GM19463 (cell line): ENCODE measurements at regions not wholly inside any gene's neighbourhood (a gene's known extent, or its start where the extent isn't known, plus 50 kb on each side); places are given as distances from the start of the nearest gene placed in this dataset.
A peak's percentile ranks its signal among the peaks of the same experiment; 100 is the strongest.
"Not testable (repeated sequence)": the region's sequence is repeated elsewhere in the genome, so short reads cannot be mapped to it uniquely, and the experiment has no call there.

ENCODE experiments used
- ATAC-seq: cut with Tn5 transposase; IDR thresholded peaks from one replicate; pipeline ENCODE4 v1.9.1; 2021; ENCODE audit warnings: mild to moderate bottlenecking, moderate library complexity; ENCODE audit not compliant: unreplicated experiment

DNA sequence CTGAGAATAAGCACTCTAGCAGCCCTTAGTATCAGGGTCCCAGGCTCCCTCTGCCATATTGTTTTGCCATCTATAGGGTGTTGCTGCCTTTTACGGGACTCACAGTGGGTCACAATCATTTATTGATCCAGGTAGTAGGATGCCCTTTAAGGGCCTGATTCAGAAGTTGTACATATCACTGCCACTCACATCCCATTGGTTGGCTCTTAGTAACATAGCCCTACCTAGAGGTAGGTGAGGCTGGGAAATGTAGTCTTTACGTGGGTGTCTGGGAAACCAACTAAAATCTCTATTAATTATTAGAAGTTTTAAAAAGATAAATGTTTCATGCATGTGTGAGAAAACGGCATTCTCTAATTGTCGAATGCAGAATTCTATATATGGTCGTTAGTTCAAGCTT is 78.8 kb upstream of the ATP5PO start:
- ATAC-seq: no peak

DNA sequence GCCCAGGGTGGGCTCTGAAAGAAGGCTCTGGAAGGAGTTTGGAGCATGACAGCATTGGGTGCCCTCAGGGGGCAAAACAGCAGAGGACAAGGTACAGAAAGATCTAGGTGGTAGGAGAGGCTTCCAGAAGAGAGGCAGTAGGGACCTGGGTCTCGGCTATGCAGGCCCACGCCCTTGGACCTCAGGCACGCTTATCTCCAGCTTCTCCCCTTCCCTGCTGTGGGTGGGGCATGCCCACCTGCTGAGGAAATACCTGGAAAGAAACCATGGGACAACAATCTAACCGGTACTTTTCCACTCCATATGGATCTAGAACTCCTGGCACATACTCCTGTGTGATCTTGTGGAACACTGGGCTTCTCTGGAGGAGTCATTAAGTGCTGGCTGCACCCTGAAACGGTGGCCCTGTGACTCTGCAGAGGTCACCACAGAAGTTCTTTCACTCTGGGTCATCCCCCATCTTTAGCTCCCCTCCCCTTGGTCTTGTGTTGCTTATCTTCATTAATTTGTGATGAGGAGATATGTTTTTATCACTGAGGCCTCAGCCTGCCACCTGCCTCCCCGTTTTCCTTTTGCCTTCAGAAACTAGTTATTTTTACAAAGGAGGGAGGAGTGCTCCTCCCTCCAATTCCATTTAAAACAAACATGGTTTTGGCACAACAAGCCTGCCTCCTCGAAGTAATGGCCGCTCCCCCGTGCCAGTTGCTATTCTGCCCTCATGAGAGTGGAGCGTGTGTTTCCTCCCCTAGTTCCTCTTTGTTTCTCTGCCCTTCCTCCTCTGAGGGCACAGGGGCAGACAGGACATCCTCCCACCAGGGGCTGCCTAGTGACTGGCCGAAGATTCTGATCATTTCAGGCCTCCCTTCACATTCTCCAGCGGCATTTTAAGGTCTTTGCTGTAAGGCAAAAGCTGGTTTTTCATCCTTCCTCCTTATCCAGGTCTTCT is 78.0 kb upstream of the ATP5PO start:
- ATAC-seq: no peak

DNA sequence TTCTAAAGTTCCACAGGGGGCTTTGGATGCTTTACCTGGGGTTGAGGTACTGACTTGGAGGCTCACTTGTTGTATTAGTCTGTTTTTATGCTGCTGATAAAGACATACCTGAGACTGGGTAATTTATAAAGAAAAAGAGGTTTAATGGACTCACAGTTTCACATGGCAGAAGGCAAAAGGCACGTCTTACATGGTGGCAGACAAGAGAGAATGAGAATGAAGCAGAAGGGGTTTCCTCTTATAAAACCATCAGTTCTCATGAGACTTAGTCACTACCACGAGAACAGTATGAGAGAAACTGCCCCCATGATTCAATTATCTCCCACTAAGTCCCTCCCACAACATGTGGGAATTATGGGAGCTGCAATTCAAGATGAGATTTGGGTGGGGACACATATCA is 76.8 kb upstream of the ATP5PO start:
- not testable (repeated sequence) for ATAC-seq

DNA sequence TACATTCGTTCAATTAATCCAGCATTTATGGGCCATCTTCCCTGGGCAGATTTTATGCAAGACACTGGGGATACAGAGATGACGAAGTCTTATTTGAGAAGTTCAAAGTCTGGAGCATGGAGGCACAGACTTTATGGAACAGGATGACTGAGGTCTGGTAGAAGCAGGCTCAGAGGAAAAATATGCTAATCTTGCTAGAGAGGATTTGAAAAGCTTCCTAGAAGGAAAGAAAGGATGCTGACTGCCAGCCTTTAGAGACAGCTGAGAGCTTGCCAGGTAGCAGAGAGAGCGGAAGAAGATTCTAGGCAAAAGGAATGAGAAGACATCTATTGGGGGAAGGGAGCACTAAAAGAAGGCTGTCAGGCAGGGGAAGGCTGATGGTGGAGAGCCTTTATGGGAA is 75.5 kb upstream of the ATP5PO start:
- no peak for ATAC-seq

DNA sequence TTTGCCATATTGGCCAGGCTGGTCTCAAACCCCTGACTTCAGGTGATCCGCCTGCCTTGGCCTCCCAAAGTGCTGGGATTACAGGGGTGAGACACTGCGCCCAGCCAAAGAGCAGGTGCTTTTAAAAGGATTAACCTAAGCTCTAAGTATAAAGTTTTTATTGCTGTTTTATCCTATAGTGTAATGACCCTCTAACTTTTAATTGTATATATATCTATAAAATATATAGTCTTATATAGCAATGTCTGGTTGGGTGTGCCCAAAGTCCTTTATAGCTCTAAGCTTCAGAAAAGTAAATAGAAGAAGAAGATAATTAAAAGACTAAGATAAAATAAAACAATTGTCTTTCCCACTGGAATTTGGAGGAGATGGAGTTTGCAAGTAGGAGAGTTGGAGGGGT is 73.8 kb upstream of the ATP5PO start:
- ATAC-seq: no peak

DNA sequence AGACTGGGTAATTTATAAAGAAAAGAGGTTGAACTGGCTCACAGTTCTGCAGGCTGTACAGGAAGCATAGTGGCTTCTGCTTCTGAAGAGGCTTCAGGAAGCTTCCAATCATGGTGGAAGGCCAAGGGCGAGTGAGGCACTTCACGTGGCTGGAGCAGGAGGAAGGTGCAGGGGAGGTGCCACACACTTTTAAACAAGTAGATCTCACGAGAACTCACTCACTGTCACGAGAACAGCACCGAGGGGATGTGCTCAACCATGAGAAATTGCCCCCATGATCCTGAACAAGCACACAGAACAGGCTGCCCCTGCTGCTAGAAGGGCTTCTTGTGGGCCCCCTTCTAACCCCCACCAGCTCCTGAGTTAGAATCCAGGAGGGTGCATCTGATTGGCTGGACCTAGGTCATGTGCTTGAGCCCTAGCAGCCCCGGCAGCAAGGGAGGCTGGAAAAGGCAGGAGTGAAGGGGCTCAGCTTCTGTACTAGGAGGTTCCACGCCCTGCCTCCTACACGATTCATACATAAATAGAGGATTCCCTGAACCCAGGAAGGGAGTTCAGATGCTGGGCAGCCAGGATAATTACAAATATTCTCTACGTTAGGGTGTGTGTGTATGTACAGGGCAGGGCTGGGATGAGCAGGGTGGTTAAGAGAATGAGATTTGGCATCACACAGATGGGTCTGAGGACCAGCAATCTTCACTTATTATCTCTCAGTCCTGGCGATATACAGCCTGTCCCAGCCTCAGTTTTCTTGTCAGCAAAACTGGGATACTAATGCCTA is 72.8 kb upstream of the ATP5PO start:
- ATAC-seq: no peak

DNA sequence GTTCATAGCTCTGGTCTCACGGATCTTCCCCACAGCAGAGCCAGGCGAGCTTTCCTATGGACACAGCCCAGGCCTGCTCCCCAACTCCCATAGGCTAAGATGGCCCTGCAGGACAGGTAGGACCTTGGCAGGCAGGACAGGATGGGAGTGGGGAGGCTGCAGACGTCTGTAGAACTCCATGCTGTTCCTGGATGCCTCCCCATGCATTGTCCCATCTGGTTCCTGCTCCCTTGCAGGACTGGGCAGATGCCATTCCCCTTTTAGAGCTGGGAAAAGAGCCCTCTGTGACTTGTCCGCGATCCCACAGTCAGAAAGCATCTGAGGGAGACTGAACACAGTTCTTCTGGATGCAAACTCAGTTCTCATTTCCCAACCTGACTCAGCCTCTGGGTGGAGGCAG is 71.9 kb upstream of the ATP5PO start:
- no peak for ATAC-seq

DNA sequence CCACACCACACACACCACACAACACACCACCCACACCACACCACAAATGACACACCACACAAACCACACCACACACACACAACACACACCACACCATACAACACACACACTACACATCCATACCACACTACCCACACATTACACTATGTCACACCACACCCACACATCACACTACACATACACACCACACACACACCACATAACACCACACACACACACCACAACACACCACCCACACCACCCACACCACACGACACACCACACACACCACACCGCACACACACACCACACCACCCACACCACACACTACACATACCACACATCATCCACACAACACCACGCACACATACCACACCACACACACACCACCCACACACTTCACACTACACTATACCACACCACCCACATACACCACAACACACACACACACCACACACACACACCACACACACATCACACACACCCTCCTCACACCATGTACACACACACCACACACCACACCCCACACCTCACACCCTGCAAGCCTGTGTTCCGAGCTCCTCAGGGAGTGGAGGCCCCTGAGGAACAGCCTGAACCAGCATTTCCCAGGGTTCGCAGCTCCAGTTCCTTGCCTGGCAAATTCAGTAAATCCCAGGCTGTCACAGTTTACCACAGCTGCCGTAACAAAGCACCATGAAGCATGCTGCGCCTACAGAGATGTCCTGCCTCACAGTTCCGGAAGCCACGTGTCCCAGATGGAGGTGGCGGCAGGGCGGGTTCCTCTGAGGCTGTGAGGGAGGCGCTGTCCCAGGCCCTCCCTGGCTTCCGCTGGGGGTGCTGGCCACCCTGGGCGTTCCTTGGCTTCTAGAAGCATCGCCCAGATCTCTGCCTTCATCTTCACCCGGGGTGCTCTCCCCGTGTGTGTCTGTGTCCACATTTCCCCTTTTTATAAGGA is 69.8 kb upstream of the ATP5PO start:
- no peak for ATAC-seq

DNA sequence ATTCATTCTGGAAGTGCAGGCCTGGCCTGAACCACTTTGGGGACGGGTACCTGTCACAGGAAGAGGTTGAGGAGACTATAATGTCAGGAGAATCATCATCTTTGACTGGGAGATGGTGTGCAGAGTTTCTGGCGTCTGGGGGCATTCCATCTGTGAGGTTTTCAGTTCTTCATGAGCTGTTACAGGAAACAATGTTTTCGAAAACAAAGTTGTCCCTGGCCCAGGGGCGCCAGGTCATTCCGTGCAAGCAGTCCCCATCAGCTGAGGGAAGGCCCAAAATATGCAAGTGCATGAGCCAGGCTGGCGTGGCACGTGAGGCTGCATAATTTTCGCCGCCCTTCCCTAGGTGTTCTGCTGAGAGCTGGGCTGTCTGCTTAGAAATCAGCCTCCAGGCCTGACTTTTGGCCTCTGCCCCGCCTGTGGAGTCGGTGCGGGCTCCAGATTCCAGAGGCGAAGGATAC is 68.4 kb upstream of the ATP5PO start:
- peak; percentile 75 for ATAC-seq

DNA sequence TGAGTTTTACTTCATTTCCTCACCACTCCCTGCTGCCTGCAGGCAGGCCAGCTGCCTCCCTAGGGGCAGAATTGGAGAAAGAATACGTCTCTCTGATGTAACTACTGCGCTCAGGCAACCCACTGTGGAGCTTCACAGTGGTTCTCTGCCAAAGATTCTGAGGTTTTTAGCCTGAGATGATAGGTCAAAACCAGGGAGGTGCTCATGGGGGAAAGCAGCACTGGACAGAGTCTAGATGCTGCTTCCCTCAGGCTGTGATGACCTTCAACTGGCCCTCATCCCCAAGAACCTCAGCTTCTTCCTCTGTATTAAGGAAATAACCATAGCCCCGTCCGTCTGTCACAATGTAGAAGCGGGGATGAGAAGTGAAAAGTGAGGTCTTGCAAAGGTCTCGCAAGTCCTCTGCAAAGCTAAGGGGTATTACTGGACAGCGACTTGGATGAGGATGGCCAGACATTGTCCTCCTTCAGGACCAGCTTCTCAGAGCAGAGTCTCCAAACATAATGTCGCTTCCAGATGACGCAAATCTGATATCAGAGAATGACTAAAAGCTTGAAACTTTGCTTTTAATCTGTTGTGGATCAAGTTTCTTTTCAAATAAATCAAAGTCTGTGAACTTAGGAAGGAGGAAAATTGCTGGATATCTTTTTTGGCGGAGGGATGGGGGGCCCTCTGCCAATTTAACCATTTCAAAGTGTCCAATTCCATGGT is 65.9 kb upstream of the ATP5PO start:
- no peak for ATAC-seq

DNA sequence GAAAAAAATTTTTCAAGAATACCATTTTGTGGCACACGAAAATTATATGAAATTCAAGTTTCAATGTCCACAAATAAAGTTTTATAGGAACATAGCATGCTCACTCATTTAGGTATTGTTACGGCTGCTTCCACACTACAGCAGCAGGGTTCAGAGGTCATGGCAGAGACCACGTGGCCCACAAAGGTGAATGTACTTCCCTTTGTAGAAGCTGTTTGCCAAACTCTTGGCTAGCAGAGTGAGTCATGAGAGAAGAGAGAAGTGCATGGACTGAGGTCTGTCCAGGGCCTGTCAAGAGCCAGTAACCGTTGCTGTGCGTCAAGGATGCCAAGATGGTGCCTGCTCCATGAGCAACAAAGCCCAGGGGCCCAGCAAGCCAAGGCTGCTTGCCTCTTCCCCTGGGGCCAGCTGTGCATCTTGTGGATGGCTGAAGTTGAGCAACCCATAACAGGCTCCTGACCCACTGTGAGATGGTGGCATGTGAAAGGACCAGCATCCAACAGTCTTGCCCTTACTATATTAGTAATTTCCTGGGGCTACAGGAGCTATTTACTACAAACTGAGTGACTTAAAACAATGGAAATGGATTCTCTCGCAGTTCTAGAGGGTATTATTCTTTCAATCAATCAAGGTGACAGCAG is 64.8 kb upstream of the ATP5PO start:
- no peak for ATAC-seq

DNA sequence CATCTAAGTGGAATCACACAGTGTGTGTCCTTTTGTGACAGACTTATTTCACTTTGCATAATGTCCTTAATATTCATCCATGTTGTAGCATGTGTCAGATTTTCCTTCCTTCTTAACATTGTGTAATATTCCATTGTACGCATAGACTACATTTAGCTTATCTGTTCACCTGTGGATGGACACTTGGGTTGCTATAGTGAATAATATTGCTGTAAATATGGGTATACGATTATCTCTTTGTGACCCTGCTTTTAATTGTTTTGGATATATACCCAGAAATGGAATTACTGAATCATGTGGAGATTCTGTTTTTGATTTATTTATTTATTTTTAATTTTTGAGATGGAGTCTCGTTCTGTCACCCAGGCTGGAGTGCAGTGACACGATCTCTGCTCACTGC is 63.0 kb upstream of the ATP5PO start:
- ATAC-seq: no peak

DNA sequence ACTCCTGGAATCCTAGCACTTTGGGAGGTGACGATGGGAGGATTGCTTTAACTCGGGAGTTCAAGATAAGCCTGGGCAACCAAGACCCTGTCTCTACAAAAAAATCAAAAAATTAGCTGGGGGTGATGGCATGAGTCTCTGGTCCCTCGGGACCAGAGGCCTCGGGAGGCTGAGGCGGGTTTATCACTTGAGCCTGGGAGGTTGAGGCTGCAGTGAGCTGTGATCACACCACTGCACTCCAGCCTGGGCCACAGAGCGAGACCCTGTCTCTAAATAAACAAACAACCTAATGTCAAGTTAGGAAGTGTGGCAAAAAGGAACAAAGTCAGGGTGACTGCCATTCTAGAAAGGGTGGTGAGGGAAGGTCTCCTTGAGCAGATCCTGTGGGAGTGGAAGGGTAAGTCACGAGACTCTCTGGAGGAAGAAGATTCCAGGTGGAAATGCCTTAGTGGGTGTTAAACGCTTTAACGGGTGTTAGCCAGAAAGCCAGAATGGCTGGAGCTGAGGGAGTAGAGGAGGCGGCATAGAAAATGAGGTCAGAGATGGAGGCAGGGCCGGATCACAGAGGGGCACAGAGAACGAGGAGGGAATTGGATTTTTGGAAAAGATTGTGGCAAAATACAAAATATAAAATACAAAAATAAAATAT is 62.2 kb upstream of the ATP5PO start:
- ATAC-seq: no peak

DNA sequence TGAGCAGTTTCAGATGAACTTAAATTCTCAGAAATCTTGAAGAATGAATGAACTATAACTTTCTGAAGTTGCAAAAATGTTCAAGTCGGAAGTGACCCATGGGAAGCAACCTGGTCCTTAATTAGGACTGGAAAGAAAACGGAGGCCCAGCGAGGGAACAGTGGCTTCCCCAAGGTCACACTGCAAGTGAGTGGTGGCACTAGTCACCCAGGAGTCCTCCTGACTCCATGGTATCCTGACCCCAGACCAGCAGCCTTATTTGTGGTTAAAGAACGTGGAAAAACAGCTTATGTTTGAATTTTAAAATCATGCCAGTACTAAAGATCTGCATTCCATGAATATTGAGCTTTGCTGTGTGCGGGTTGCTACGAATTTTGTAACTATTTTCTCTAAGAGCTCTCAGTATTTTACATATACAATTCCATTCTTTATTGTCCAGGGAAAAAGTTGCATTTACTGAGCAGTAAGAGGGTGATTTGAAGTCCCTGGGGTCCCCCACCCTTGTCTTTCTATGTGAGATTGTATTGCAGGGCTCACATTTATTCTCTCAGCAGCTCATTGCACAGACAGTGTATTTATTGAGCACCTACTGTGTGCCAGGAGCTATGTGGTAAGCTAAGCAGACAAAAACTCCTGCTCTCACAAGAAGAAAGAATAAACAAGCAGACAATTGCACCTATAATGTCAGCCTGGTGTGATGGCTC is 61.6 kb upstream of the ATP5PO start:
- ATAC-seq: no peak

DNA sequence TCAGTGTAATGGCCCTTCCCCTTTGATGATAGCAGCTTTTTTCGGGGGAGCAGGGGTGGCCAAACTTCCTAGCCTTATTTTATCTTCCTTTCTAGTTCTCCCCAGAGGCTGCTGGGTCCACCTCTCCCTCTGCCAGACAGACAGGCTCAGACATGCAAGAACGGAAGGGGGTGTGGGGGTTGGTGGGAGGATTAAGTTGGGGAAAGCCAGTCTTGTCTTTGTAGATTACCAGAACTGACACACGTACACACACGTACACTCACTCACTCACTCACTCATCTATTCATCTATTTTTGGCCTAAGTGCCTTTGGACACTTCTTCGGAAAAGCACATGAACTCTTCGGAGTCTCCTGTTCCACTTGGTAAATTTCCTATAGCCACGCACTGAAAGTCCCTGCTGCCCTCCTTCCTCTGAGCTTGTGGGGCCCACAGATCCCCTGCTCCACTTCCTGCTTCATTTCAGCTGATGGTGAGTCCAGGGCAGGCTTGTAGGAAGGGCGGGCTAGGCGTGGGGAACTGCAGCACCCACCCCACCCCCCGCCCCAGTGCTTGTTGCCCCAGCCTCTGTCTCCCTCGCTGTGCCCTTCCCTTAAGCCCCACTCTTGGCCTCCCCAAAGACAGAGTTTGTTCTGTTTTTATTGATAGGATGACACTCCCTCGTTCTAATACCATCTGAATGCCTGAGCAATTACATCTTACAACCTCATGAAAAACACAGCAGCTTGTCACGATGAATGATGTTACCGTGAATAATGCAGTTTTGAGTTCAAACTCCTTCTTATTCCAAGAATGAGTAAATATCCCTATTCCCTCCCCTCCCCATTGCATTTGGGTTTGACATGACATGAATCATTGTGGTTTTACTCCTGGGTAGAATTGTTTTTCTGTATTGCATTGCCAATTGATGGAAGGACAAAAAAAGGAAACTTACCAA is 60.7 kb upstream of the ATP5PO start:
- ATAC-seq: peak; percentile 37

DNA sequence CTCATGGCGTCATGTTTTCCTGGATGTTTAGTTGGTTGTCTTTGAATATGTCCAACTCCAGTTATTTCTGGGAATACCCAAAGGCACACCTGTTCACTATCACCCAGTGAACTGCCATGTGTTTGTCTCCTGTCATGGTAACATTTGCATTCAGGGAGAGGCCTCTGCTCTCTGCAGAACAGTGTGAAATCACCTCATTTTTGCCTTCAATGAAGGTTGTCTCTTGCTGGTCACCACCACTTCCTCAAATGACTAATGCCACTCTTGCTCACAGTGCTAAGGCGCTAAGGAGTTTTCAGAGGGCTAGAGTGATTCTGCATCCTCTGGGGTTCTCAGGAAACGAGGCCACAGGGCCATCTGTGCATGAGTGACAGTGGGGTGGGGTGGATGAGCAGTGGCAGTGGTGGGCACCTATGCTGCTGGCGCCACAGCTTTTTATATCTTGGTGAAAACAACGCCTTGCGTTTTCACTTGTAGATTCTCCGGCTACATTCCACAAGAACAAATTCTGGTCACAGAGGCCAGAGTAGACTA is 60.0 kb upstream of the ATP5PO start:
- peak; percentile 86 for ATAC-seq
